K562 (cell line): ENCODE measurements at regions not wholly inside any gene's neighbourhood (a gene's known extent, or its start where the extent isn't known, plus 50 kb on each side); places are given as distances from the start of the nearest gene placed in this dataset.

Experiments
- ATAC-seq: fragments of 200-7000 bp; cut with Tn5 transposase; 3 replicates; pipeline ENCODE4 v1.9.1; 2020; ENCODE audit warnings: moderate library complexity
- BruUV-seq: library from RNA; stranded (reverse); fragments of 400-500 nt; replicated peaks from 2 replicates; lab custom pipeline; 2021; lab: Mats Ljungman, UMichigan
- CTCF ChIA-PET: fragments of 300-600 bp; formaldehyde crosslinking; extraction: SDS; loops from one replicate; lab custom pipeline; 2021; ENCODE audit warnings: low intra/inter-chr PET ratio; lab: Yijun Ruan, JAX
- POLR2A ChIA-PET: fragments of 300-600, 350-650 bp; sonication (Branson Sonifier 250); formaldehyde crosslinking; extraction: SDS; loops from one replicate; lab custom pipeline; 2021; ENCODE audit warnings: antibody characterized with exemption, inconsistent platforms; lab: Yijun Ruan, JAX
- DNase-seq, 4 experiments: peaks; one replicate each; pipeline versions ENCODE4 v3.0.0 to v3.0.0-alpha.2; 2011 to 2018; ENCODE audit warnings: low spot score in 3 of 4, mixed read lengths in 3 of 4; ENCODE audit errors: extremely low read depth in 1 of 4
- FAIRE-seq: peaks from 2 replicates; lab custom pipeline; 2011; peaks lifted over from hg19 to GRCh38; lab: Jason Lieb, UNC
- H2AFZ ChIP-seq: 2 replicates; pipeline ENCODE4 v1.6.0; 2011; ENCODE audit warnings: low read depth, low read length, control low read depth, inconsistent platforms
- H3K27ac ChIP-seq: fragments of 200-600 bp; 3 replicates; pipeline ENCODE4 v1.8.0; 2011; ENCODE audit warnings: low read depth, mild to moderate bottlenecking, control low read depth, inconsistent platforms, low read length, moderate library complexity, mixed read lengths; ENCODE audit errors: extremely low read depth
- H3K27me3 ChIP-seq, 2 experiments: fragments of 300-600 bp in 1 of 2; 2 replicates in 1 of 2; 3 replicates in 1 of 2; pipeline versions ENCODE4 v1.6.0 to v1.8.0; 2011; ENCODE audit warnings: inconsistent platforms in 2 of 2, low read length in 2 of 2, mild to moderate bottlenecking in 1 of 2, mixed read lengths in 1 of 2, moderate library complexity in 1 of 2; ENCODE audit not compliant: control insufficient read depth in 2 of 2, insufficient read depth in 2 of 2
- H3K36me3 ChIP-seq: fragments of 300-600 bp; 3 replicates; pipeline ENCODE4 v1.8.0; 2011; ENCODE audit warnings: mild to moderate bottlenecking, low read length, inconsistent platforms; ENCODE audit not compliant: control insufficient read depth, insufficient read depth
- H3K4me1 ChIP-seq, 2 experiments: fragments of 200-600 bp in 1 of 2; replicated peaks in 1 of 2; 2 replicates in 1 of 2; 3 replicates in 1 of 2; pipeline versions ENCODE4 v1.5.1 to v1.8.0; 2011; ENCODE audit warnings: inconsistent platforms in 2 of 2, low read length in 2 of 2, mild to moderate bottlenecking in 1 of 2, mixed read lengths in 1 of 2, moderate library complexity in 1 of 2; ENCODE audit not compliant: control insufficient read depth in 2 of 2, insufficient read depth in 2 of 2
- H3K4me2 ChIP-seq: 2 replicates; pipeline ENCODE4 v1.6.1; 2011; ENCODE audit warnings: low read length, control low read depth, inconsistent platforms, mixed read lengths; ENCODE audit not compliant: insufficient read depth
- H3K4me3 ChIP-seq: fragments of 200-600 bp; sonication (generic), shearing (Covaris generic); 2 replicates; pipeline ENCODE4 v1.5.1; 2016; ENCODE audit warnings: control low read depth, inconsistent platforms
- H3K79me2 ChIP-seq: fragments of 200-600 bp; 3 replicates; pipeline ENCODE4 v1.8.0; 2011; ENCODE audit warnings: low read length, inconsistent platforms; ENCODE audit not compliant: control insufficient read depth, insufficient read depth
- H3K9ac ChIP-seq, 2 experiments: 2 replicates each; pipeline versions ENCODE4 v1.6.0 to v1.6.1; 2011; ENCODE audit warnings: low read depth in 2 of 2, low read length in 2 of 2, control low read depth in 1 of 2, inconsistent platforms in 1 of 2, mild to moderate bottlenecking in 1 of 2, mixed read lengths in 1 of 2; ENCODE audit not compliant: insufficient read depth in 1 of 2
- H3K9me1 ChIP-seq: one replicate; pipeline ENCODE4 v1.6.0; 2011; ENCODE audit warnings: inconsistent platforms, mild to moderate bottlenecking, low read length, moderate library complexity; ENCODE audit not compliant: control insufficient read depth, insufficient read depth
- H3K9me3 ChIP-seq: replicated peaks from 2 replicates; pipeline ENCODE4 v1.5.1; 2011; ENCODE audit warnings: low read depth, low read length, inconsistent platforms; ENCODE audit not compliant: control insufficient read depth, insufficient read depth
- H4K20me1 ChIP-seq: replicated peaks from 2 replicates; pipeline ENCODE4 v1.6.1; 2011; ENCODE audit warnings: low read length, inconsistent platforms, mixed read lengths; ENCODE audit not compliant: control insufficient read depth, insufficient read depth
- DACH1 ChIP-seq: fragments of 450-650 bp; IDR thresholded peaks from 2 replicates; pipeline ENCODE4 v1.6.1; 2018; ENCODE audit not compliant: partially characterized antibody
- FOXK1 ChIP-seq: sonication (generic); formaldehyde crosslinking; IDR thresholded peaks from 2 replicates; pipeline ENCODE4 v1.8.0; 2022; ENCODE audit warnings: missing genetic modification reagents, mild to moderate bottlenecking, borderline replicate concordance
- KDM5B ChIP-seq: fragments of 200-600 bp; sonication (generic); IDR thresholded peaks from 2 replicates; pipeline ENCODE4 v1.6.1; 2012; ENCODE audit warnings: low read depth, mild to moderate bottlenecking, moderate library complexity, low read length, control low read depth, inconsistent platforms; ENCODE audit not compliant: insufficient replicate concordance
- NBN ChIP-seq: fragments of 450-650 bp; IDR thresholded peaks from 2 replicates; pipeline ENCODE4 v1.6.1; 2016; ENCODE audit warnings: low read depth, mild to moderate bottlenecking
- NFATC3 ChIP-seq: fragments of 450-650 bp; IDR thresholded peaks from 2 replicates; pipeline ENCODE4 v1.6.1; 2017; ENCODE audit warnings: mild to moderate bottlenecking
- NR4A1 ChIP-seq, 2 experiments: fragments of 250-450 bp in 1 of 2; fragments of 450-650 bp in 1 of 2; sonication (Bioruptor Pico) in 1 of 2; IDR thresholded peaks; 2 replicates each; pipeline versions ENCODE4 v1.4.0 to v1.6.1; 2016 to 2020; ENCODE audit warnings: mild to moderate bottlenecking in 2 of 2, missing compliant biosample characterization in 1 of 2, missing genetic modification characterization in 1 of 2, moderate library complexity in 1 of 2
- PHB2 ChIP-seq: fragments of 450-650 bp; IDR thresholded peaks from 2 replicates; pipeline ENCODE4 v1.6.1; 2017; ENCODE audit warnings: low read depth
- POLR2B ChIP-seq: fragments of 450-650 bp; IDR thresholded peaks from 2 replicates; pipeline ENCODE4 v1.6.1; 2018; ENCODE audit warnings: low read depth; ENCODE audit not compliant: partially characterized antibody
- PTBP1 ChIP-seq: fragments of 200-400 bp; formaldehyde crosslinking; IDR thresholded peaks from 2 replicates; pipeline ENCODE4 v1.6.1; 2017; ENCODE audit warnings: low read depth, low read length
- PYGO2 ChIP-seq: fragments of 450-650 bp; IDR thresholded peaks from 2 replicates; pipeline ENCODE4 v1.6.1; 2016; ENCODE audit warnings: mild to moderate bottlenecking, missing genetic modification characterization, moderate library complexity, missing compliant biosample characterization
- RBM34 ChIP-seq: fragments of 200-400 bp; formaldehyde crosslinking; IDR thresholded peaks from 2 replicates; pipeline ENCODE4 v1.6.1; 2018; ENCODE audit warnings: low read length, borderline replicate concordance; ENCODE audit not compliant: insufficient read depth
- TAF15 ChIP-seq: fragments of 200-400 bp; formaldehyde crosslinking; IDR thresholded peaks from 2 replicates; pipeline ENCODE4 v1.6.1; 2017; ENCODE audit warnings: mild to moderate bottlenecking, low read depth, low read length, moderate library complexity
- TBL1XR1 ChIP-seq, 2 experiments: IDR thresholded peaks; 2 replicates each; pipeline ENCODE4 v1.6.1; 2012; ENCODE audit warnings: improper control_type of control experiment in 2 of 2, low read length in 2 of 2, mild to moderate bottlenecking in 1 of 2
- TEAD1 ChIP-seq, 2 experiments: fragments of 450-650 bp in 1 of 2; sonication (generic) in 1 of 2; formaldehyde crosslinking; IDR thresholded peaks; 2 replicates each; pipeline versions ENCODE4 v1.4.0 to v1.8.0; 2020 to 2022; ENCODE audit warnings: mild to moderate bottlenecking in 2 of 2, missing genetic modification reagents in 1 of 2
- in situ Hi-C: fragments of 300-500 bp; cut with MboI; formaldehyde crosslinking; loops from 4 replicates; pipeline ENCODE4 v1.15.0; 2018; ENCODE audit warnings: inconsistent platforms, mixed read lengths
- intact Hi-C: fragments of 100-400 bp; cut with micrococcal nuclease; formaldehyde crosslinking; loops from 2 replicates; pipeline ENCODE4 v1.14.2; 2022
- TF ChIP-seq, protein P1 (sequence below): sonication (generic); formaldehyde crosslinking; IDR thresholded peaks from 2 replicates; pipeline ENCODE4 v1.9.0; 2022; ENCODE audit warnings: mild to moderate bottlenecking, missing genetic modification reagents
- TF ChIP-seq, protein P2 (sequence below): sonication (generic); formaldehyde crosslinking; IDR thresholded peaks from 2 replicates; pipeline ENCODE4 v1.8.0; 2023; ENCODE audit warnings: mild to moderate bottlenecking, missing genetic modification reagents
- TF ChIP-seq, protein P3 (sequence below), 2 experiments: IDR thresholded peaks; 2 replicates each; pipeline ENCODE4 v1.6.1; 2011; ENCODE audit warnings: borderline replicate concordance in 1 of 2, control low read depth in 1 of 2, low read depth in 1 of 2, low read length in 1 of 2, mild to moderate bottlenecking in 1 of 2, mixed read lengths in 1 of 2, moderate library complexity in 1 of 2; ENCODE audit not compliant: insufficient read depth in 1 of 2, insufficient read length in 1 of 2, poor library complexity in 1 of 2, severe bottlenecking in 1 of 2; ENCODE audit errors: extremely low read depth in 1 of 2
- TF ChIP-seq, protein P4 (sequence below): fragments of 250-450 bp; sonication (Bioruptor Pico); IDR thresholded peaks from 2 replicates; pipeline ENCODE4 v1.5.0; 2020; ENCODE audit warnings: mild to moderate bottlenecking, borderline replicate concordance

DNA sequence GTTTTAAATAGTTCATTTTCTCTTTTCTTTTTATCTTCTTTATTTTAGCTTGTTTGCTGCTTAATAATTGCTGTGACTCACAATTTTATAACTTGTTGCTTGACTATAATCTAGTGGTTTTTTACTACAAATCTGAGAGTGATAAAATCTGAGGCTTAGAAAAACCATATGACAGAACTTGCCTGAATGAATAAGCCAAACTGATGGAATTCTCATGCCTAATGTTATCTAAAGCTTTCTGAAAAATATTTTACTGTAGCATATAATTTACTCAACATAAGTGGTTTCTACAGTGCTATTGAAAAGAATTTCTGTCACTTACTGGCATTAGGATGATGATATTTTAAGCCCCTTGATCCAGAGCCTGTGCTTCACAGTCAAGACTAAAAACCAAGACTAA, 175.1 kb downstream of the VGLL3 start:
- H2AFZ ChIP-seq, result no peak overlapping the region
- no peaks in the 10 kb centered on the region for H3K9me1 ChIP-seq
- no peaks in the 10 kb centered on the region for H3K9me3 ChIP-seq
- in situ Hi-C loops (no loop called here), intact Hi-C loops (no loop called here)
- BruUV-seq, result no TSS peak
- H3K79me2 ChIP-seq, result no peaks in the 10 kb centered on the region
- ATAC-seq (no peak), FAIRE-seq (no peak), DNase-seq (no peak)
- H3K4me3 ChIP-seq, result no peak overlapping the region
- no peaks in the 10 kb centered on the region for H4K20me1 ChIP-seq
- no peaks in the 10 kb centered on the region for H3K4me1 ChIP-seq
- H3K27me3 ChIP-seq, result no peaks in the 10 kb centered on the region
- no peaks in the 10 kb centered on the region for H3K36me3 ChIP-seq
- CTCF ChIA-PET, result no interaction called here
- POLR2A ChIA-PET, result interaction anchor here (0.6 kb wide), 1 partner anchor 568 kb away, joined by 3 read pairs; no protein-coding TSS in a partner anchor
- no peak overlapping the region for H3K4me2 ChIP-seq
- H3K27ac ChIP-seq, result no peak overlapping the region
- no peak overlapping the region for H3K9ac ChIP-seq
- TF ChIP-seq PHB2 (no peak), PYGO2 (tag) (no peak), PTBP1 (no peak), NR4A1 (CRISPR knock-in tag; IDR thresholded peaks at IDR 0.05) (no peak), NR4A1 (tag; IDR thresholded peaks at IDR 0.05) (no peak), DACH1 (no peak), TEAD1 (CRISPR knock-in tag; IDR thresholded peaks at IDR 0.05) (no peak), NFATC3 (no peak), FOXK1 (no peak), TAF15 (no peak), KDM5B (no peak), RBM34 (no peak), POLR2B (no peak), NBN (no peak), TBL1XR1 (IDR thresholded peaks at IDR 0.05; ENCODE audit: low read length in 2 of 2) (no peak)
- TF ChIP-seq, protein P1, sequence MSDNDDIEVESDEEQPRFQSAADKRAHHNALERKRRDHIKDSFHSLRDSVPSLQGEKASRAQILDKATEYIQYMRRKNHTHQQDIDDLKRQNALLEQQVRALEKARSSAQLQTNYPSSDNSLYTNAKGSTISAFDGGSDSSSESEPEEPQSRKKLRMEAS, result no peak
- TF ChIP-seq, protein P2, sequence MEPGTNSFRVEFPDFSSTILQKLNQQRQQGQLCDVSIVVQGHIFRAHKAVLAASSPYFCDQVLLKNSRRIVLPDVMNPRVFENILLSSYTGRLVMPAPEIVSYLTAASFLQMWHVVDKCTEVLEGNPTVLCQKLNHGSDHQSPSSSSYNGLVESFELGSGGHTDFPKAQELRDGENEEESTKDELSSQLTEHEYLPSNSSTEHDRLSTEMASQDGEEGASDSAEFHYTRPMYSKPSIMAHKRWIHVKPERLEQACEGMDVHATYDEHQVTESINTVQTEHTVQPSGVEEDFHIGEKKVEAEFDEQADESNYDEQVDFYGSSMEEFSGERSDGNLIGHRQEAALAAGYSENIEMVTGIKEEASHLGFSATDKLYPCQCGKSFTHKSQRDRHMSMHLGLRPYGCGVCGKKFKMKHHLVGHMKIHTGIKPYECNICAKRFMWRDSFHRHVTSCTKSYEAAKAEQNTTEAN (CRISPR knock-in tag), result no peak
- TF ChIP-seq, protein P3, sequence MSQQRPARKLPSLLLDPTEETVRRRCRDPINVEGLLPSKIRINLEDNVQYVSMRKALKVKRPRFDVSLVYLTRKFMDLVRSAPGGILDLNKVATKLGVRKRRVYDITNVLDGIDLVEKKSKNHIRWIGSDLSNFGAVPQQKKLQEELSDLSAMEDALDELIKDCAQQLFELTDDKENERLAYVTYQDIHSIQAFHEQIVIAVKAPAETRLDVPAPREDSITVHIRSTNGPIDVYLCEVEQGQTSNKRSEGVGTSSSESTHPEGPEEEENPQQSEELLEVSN (IDR thresholded peaks at IDR 0.05; ENCODE audit: borderline replicate concordance in 1 of 2, extremely low read depth in 1 of 2, insufficient read depth in 1 of 2, insufficient read length in 1 of 2, low read depth in 1 of 2, low read length in 1 of 2, poor library complexity in 1 of 2, severe bottlenecking in 1 of 2), result no peak
- TF ChIP-seq, protein P4, sequence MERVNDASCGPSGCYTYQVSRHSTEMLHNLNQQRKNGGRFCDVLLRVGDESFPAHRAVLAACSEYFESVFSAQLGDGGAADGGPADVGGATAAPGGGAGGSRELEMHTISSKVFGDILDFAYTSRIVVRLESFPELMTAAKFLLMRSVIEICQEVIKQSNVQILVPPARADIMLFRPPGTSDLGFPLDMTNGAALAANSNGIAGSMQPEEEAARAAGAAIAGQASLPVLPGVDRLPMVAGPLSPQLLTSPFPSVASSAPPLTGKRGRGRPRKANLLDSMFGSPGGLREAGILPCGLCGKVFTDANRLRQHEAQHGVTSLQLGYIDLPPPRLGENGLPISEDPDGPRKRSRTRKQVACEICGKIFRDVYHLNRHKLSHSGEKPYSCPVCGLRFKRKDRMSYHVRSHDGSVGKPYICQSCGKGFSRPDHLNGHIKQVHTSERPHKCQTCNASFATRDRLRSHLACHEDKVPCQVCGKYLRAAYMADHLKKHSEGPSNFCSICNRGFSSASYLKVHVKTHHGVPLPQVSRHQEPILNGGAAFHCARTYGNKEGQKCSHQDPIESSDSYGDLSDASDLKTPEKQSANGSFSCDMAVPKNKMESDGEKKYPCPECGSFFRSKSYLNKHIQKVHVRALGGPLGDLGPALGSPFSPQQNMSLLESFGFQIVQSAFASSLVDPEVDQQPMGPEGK, result no peak
